C4-2B (cell line): ENCODE measurements at regions not wholly inside any gene's neighbourhood (a gene's known extent, or its start where the extent isn't known, plus 50 kb on each side); places are given as distances from the start of the nearest gene placed in this dataset.

ENCODE experiments used
- CTCF ChIP-seq: fragments of 450-650 bp; conservative IDR thresholded peaks from 2 replicates; pipeline ENCODE4 v1.5.1; 2017; ENCODE audit warnings: mild to moderate bottlenecking
- ZFX ChIP-seq: fragments of 450-650 bp; IDR thresholded peaks from 2 replicates; pipeline ENCODE4 v1.6.1; 2017

- TF ChIP-seq CTCF: no peak
- TF ChIP-seq ZFX: no peak
These were observed 103.2 kb downstream of the INHBB start for GRCh38 chr2:120448961-120449810.
